ENCODE measurements at regions not wholly inside any gene's neighbourhood (a gene's known extent, or its start where the extent isn't known, plus 50 kb on each side); places are given as distances from the start of the nearest gene placed in this dataset.

DNA sequence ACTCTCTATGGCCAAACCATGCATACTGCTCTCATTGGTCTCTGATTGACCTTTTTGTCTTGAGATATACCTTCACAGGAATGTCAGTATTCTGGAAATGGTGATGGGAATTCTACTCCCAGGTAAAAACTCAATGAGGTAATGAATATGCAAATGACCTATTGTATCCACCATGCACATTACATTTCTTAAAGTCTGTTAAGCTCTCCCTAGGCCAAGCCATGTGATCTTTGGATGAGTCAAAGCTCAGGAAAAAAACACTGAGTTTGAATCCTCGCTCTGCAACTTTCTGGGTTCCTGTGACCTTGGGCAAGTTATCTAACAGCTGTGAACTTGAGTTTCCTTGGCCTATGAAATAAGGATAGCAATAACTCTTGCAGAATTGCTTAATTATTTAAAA lies 175.4 kb downstream of the PPP1R2C start:
- no peak overlapping the region for H3K27ac ChIP-seq
- TF ChIP-seq CTCF (conservative IDR thresholded peaks at IDR 0.05) = no peak

DNA sequence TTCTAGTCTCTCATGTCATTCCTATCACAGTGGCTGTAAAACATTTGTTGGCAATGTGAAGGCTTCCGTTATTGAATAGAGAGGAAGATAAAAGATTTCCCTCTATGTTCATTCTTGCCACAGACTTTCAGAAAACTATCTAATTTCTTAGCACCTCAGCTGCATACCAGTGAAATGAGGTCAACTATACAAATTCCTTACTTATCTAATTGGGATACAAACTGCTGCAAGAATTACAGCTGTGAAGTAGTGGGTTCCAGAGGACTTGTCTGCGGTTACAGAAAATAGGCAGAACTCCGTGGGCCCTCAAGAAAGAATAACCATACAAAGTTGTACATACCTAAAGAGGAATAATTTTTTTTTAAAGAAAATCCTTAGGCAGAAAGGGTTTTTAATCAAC lies 175.8 kb downstream of the PPP1R2C start:
- no peak overlapping the region for H3K27ac ChIP-seq
- no peak for TF ChIP-seq CTCF (conservative IDR thresholded peaks at IDR 0.05)

DNA sequence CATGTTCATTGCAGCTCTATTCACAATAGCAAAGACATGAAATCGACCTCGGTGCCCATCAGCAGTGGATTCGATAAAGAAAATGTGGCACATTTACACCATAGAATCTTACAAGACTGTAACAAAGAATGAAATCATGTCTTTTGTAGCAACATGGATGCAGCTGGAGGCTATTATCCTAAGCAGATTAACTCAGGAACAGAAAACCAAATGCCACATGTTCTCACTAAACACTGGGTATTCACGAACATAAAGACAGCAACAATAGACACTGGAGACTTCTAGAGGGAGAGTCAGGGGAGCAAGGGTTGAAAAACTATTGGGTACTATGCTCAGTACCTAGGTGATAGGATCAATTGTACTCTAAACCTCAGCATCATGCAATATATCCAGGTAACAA lies 180.5 kb downstream of the PPP1R2C start:
- no peak overlapping the region for H3K27ac ChIP-seq
- no peak for TF ChIP-seq CTCF (conservative IDR thresholded peaks at IDR 0.05)

DNA sequence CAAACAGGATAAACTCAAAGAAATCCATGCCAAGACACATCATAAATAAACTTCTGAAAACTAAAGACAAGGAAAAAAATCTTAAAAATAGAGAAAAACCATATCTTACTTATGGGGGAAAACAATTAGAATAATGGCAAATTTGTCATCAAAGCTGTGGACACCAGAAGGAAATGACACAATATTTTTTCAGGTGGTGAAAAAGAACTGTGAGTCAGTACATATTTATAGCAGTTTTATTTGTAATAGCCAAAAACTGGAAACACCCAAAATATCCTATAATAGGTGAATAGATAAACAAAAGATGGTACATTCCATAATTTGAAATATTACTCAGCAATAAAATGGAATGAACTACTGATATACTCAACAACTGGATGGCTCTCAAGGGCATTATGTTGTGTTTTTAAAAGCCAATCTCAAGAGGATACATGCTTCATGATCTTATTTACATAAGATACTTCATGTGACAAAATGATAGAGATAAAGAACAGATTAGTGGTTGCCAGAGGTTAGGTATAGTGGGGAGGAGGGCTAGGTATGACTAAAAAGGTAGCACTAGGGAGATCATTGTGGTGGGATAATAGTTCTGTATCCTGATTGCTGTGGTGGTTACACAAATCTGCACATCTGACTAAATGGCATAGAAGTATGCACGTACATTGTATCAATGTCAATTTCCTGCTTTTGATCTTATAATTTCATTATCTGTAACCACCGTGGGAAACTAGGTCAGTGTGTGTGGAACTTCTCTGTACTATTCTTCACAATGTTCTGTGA lies 191.9 kb downstream of the PPP1R2C start:
- no peak for TF ChIP-seq CTCF (conservative IDR thresholded peaks at IDR 0.05)
- H3K27ac ChIP-seq = no peak overlapping the region

- H3K27ac ChIP-seq = no peak overlapping the region
- TF ChIP-seq CTCF (conservative IDR thresholded peaks at IDR 0.05) = no peak
Measured at GRCh38 chrX:42577936-42578470, 200.0 kb downstream of the PPP1R2C start.

DNA sequence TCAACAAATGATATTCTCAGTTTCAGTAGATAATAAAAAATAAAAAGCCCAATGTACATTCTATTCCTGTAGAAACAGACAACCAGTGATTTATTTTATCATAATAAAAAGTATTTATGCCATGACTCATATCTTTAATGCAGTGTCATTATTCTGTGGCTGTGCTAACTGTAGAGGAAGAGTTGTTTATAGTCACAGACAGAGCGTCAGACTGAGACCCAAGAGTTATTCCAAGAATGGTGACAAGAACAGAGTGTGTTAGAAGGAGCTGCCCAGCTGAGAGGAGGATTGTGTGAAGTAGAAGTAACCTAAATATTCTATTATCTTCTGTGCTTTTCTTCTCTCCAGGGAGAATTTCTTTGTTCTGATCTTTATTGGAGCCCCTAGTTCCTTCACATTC lies 210.7 kb downstream of the PPP1R2C start:
- TF ChIP-seq CTCF (conservative IDR thresholded peaks at IDR 0.05) = no peak
- H3K27ac ChIP-seq = no peak overlapping the region

DNA sequence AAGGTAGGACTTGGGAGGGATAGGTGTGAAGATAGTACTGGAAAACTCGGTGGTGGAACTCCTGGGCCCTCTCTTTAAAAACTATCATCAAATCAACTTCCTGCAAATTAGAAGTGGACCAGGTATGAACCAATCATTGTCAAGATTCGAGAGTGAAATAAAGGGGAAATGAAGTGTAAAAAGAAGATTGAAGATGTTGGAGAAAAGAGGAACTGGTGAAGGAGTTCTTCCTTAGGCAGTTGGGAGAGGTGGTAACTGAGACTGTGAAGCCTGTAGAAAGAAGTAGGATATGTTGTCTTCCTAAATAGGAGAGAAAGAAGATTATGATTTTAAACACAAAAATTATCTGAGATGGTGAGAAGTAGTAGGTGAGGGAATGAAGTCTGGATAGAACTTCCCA lies 212.2 kb downstream of the PPP1R2C start:
- TF ChIP-seq CTCF (conservative IDR thresholded peaks at IDR 0.05) = no peak
- H3K27ac ChIP-seq = no peak overlapping the region

Data from VCaP (cell line).